A549 (cell line): ENCODE measurements at regions not wholly inside any gene's neighbourhood (a gene's known extent, or its start where the extent isn't known, plus 50 kb on each side); places are given as distances from the start of the nearest gene placed in this dataset.

Experiments used
- CEBPB ChIP-seq, 2 experiments: fragments of >200 bp in 1 of 2; sonication (Bioruptor Twin) in 1 of 2; formaldehyde crosslinking in 1 of 2; IDR thresholded peaks; 2 replicates each; pipeline ENCODE4 v1.6.1; 2012 to 2016
- EP300 ChIP-seq, 2 experiments: fragments of >200 bp; sonication (Bioruptor Twin); formaldehyde crosslinking; IDR thresholded peaks; 2 replicates in 1 of 2; 3 replicates in 1 of 2; pipeline ENCODE4 v1.6.1; 2016 to 2017
- FOXS1 ChIP-seq: fragments of 250-450 bp; sonication (Bioruptor Pico); IDR thresholded peaks from 2 replicates; pipeline ENCODE4 v1.5.0; 2020; ENCODE audit warnings: mild to moderate bottlenecking, moderate library complexity
- HDAC2 ChIP-seq: fragments of 200-600 bp; sonication (generic); IDR thresholded peaks from 2 replicates; pipeline ENCODE4 v1.6.1; 2016
- JUNB ChIP-seq: fragments of >200 bp; sonication (Bioruptor Twin); formaldehyde crosslinking; IDR thresholded peaks from 2 replicates; pipeline ENCODE4 v1.6.1; 2016
- KDM1A ChIP-seq: fragments of 200-600 bp; sonication (generic); IDR thresholded peaks from 2 replicates; pipeline ENCODE4 v1.6.1; 2016; ENCODE audit warnings: low read depth, mild to moderate bottlenecking
- MAFK ChIP-seq: fragments of 450-650 bp; IDR thresholded peaks from 2 replicates; pipeline ENCODE4 v1.6.1; 2014; ENCODE audit not compliant: partially characterized antibody
- MYC ChIP-seq: IDR thresholded peaks from 2 replicates; pipeline ENCODE4 v1.6.1; 2012; ENCODE audit warnings: mild to moderate bottlenecking, inconsistent platforms, low read length, improper control_type of control experiment, borderline replicate concordance
- RCOR1 ChIP-seq: fragments of 150-350 bp; IDR thresholded peaks from 2 replicates; pipeline ENCODE4 v1.6.1; 2014; ENCODE audit warnings: antibody characterized with exemption, low read length, low read depth
- REST ChIP-seq: fragments of 200-600 bp; sonication (generic); IDR thresholded peaks from 2 replicates; pipeline ENCODE4 v1.6.1; 2016; ENCODE audit warnings: antibody characterized with exemption, mild to moderate bottlenecking, moderate library complexity
- TF ChIP-seq, protein P1 (sequence below): fragments of >200 bp; sonication (Bioruptor Twin); formaldehyde crosslinking; IDR thresholded peaks from 3 replicates; pipeline ENCODE4 v1.5.1; 2016

DNA sequence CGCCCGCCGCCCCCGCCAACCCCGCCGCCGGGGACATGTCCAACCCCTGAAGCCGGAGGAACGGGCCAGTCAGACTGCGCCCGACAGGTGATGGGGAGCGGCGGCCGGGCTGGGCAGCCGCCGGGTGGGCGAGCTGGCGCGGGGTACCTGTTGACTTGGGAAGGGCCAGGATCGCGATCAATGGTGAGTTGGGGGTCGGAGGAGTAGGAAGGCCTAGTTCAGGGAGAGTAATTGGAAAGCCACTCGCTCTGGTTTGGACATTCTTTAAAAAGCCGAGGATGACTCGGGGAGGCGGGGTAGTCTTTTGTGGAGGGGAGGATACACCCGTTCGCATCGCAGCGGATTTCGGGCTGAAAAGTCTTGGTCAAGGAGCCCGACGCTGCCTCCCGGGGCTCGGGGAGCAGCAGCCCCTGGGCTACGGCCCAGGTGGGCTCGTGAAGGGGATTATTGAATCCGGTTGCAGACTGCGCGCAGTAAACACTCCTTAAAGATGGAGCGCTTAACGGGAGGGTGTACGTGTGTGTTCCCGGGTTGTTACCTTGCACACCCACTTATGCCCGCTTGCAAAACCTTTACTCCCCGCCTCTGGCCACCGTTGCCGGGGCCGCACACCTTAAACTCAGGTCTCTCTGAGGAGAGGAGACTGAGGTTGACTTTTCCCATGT lies 123.8 kb downstream of the GOSR1 start:
- no peak for TF ChIP-seq MYC
- TF ChIP-seq KDM1A: no peak
- TF ChIP-seq HDAC2: no peak
- TF ChIP-seq EP300 (IDR thresholded peaks at IDR 0.05): no peak
- TF ChIP-seq, protein P1, sequence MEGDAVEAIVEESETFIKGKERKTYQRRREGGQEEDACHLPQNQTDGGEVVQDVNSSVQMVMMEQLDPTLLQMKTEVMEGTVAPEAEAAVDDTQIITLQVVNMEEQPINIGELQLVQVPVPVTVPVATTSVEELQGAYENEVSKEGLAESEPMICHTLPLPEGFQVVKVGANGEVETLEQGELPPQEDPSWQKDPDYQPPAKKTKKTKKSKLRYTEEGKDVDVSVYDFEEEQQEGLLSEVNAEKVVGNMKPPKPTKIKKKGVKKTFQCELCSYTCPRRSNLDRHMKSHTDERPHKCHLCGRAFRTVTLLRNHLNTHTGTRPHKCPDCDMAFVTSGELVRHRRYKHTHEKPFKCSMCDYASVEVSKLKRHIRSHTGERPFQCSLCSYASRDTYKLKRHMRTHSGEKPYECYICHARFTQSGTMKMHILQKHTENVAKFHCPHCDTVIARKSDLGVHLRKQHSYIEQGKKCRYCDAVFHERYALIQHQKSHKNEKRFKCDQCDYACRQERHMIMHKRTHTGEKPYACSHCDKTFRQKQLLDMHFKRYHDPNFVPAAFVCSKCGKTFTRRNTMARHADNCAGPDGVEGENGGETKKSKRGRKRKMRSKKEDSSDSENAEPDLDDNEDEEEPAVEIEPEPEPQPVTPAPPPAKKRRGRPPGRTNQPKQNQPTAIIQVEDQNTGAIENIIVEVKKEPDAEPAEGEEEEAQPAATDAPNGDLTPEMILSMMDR: no peak
- TF ChIP-seq MAFK: no peak
- no peak for TF ChIP-seq CEBPB (IDR thresholded peaks at IDR 0.05)
- TF ChIP-seq RCOR1: no peak
- TF ChIP-seq REST: no peak
- no peak for TF ChIP-seq FOXS1 (CRISPR knock-in tag)
- no peak for TF ChIP-seq JUNB
